Right lobe of liver (tissue), 6 donors: ENCODE measurements at regions not wholly inside any gene's neighbourhood (a gene's known extent, or its start where the extent isn't known, plus 50 kb on each side); places are given as distances from the start of the nearest gene placed in this dataset.

ENCODE experiments used
- ATAC-seq, 4 donors: fragments of 200-7000 bp; cut with Tn5 transposase; one replicate each; pipeline ENCODE4 v1.9.1; 2020; ENCODE audit warnings: mild to moderate bottlenecking in 4 of 4, moderate library complexity in 4 of 4
- DNase-seq, 3 donors: peaks; one replicate each; pipeline ENCODE4 v3.0.0-alpha.2; 2020
- H3K27ac ChIP-seq, 3 donors: fragments of 200-600 bp; one replicate each; pipeline ENCODE4 v1.8.0; 2022
- H3K27me3 ChIP-seq, 2 donors: fragments of 200-600 bp; one replicate each; pipeline ENCODE4 v1.8.0; 2022
- H3K36me3 ChIP-seq, 4 donors: fragments of 200-600 bp; sonication (generic) in 1 of 4; one replicate each; pipeline versions ENCODE4 v1.5.1 to v1.8.0; 2017 to 2022; ENCODE audit warnings: control low read depth in 1 of 4
- H3K4me1 ChIP-seq, 4 donors: fragments of 200-600 bp; sonication (generic) in 1 of 4; one replicate each; pipeline versions ENCODE4 v1.5.1 to v1.8.0; 2017 to 2022; ENCODE audit warnings: control low read depth in 1 of 4
- H3K4me3 ChIP-seq, 3 donors: fragments of 200-600 bp; one replicate each; pipeline ENCODE4 v1.8.0; 2022
- H3K9me3 ChIP-seq, 4 donors: fragments of 200-600 bp; sonication (generic) in 1 of 4; one replicate each; pipeline versions ENCODE4 v1.5.1 to v1.8.0; 2017 to 2022; ENCODE audit warnings: control low read depth in 1 of 4
- CTCF ChIP-seq, 4 donors: fragments of 200-600 bp in 3 of 4; fragments of 450-650 bp in 1 of 4; IDR thresholded peaks; one replicate each; pipeline versions ENCODE4 v1.5.1 to v1.8.0; 2016 to 2022; ENCODE audit warnings: antibody characterized with exemption in 4 of 4, mild to moderate bottlenecking in 2 of 4
- POLR2A ChIP-seq: fragments of 450-650 bp; IDR thresholded peaks from one replicate; pipeline ENCODE4 v1.6.1; 2017; ENCODE audit warnings: antibody characterized with exemption, mild to moderate bottlenecking
- WGBS: methylation state at CpG from one replicate; pipeline ENCODE4 v1.1.6; 2018; ENCODE audit warnings: low coverage, low lambda C conversion rate; ENCODE audit not compliant: insufficient coverage; ENCODE audit errors: missing lambda C conversion rate; 5-methylcytosine and 5-hydroxymethylcytosine counted together
- intact Hi-C, 2 donors: fragments of 100-400 bp; cut with DNase I; formaldehyde crosslinking; loops; one replicate each; pipeline versions ENCODE4 v1.11.2 to v1.14.1; 2022
- donor health status: DM: no; HTN: yes; CAD: no.
- donor health status: DM: no; HTN: no; CAD: no.
- donor health status: DM: no; HTN: no; CAD: no.
- donor health status: DM: no; HTN: yes; CAD: no.
- donor health status: DM: no; HTN: yes; CAD: no.

GRCh38 chr16:86898386-86898785 lies 320.0 kb downstream of the FOXL1 start:
- Histone ChIP-seq H3K9me3 (no peaks in the 10 kb centered on the region), H3K4me1 (no peaks in the 10 kb centered on the region), H3K4me3 (no peak overlapping the region), H3K27ac (no peak overlapping the region), H3K36me3 (no peaks in the 10 kb centered on the region), H3K27me3 (no peaks in the 10 kb centered on the region)
- DNase-seq: no peak
- TF ChIP-seq POLR2A (no peak), CTCF (IDR thresholded peaks at IDR 0.05) (no peak)
- ATAC-seq: no peak
- 0% methylated on average over 1 of the region's 5 CpGs for WGBS
- intact Hi-C loops: no loop called here

GRCh38 chr16:86899151-86899550 lies 320.8 kb downstream of the FOXL1 start:
- intact Hi-C loops: no loop called here
- H3K4me1 ChIP-seq: no peaks in the 10 kb centered on the region
- no peak overlapping the region for H3K27ac ChIP-seq
- WGBS: 80% methylated on average over 1 of the region's 6 CpGs
- H3K36me3 ChIP-seq: no peaks in the 10 kb centered on the region
- no peaks in the 10 kb centered on the region for H3K27me3 ChIP-seq
- ATAC-seq (no peak), DNase-seq (no peak)
- H3K9me3 ChIP-seq: no peaks in the 10 kb centered on the region
- H3K4me3 ChIP-seq: no peak overlapping the region
- TF ChIP-seq CTCF (IDR thresholded peaks at IDR 0.05): no peak
- no peak for TF ChIP-seq POLR2A

GRCh38 chr16:86899757-86900156 lies 321.4 kb downstream of the FOXL1 start:
- no peaks in the 10 kb centered on the region for H3K4me1 ChIP-seq
- intact Hi-C loops: no loop called here
- WGBS: 62% methylated on average over 3 of the region's 4 CpGs
- ATAC-seq: no peak
- TF ChIP-seq POLR2A (no peak), CTCF (IDR thresholded peaks at IDR 0.05) (no peak)
- H3K9me3 ChIP-seq: no peaks in the 10 kb centered on the region
- no peak overlapping the region for H3K27ac ChIP-seq
- H3K27me3 ChIP-seq: no peaks in the 10 kb centered on the region
- no peak for DNase-seq
- H3K36me3 ChIP-seq: no peaks in the 10 kb centered on the region
- H3K4me3 ChIP-seq: no peak overlapping the region

- Histone ChIP-seq H3K27me3 (no peaks in the 10 kb centered on the region), H3K27ac (no peak overlapping the region), H3K36me3 (no peaks in the 10 kb centered on the region), H3K9me3 (no peaks in the 10 kb centered on the region), H3K4me1 (no peaks in the 10 kb centered on the region), H3K4me3 (no peak overlapping the region)
- TF ChIP-seq POLR2A (no peak), CTCF (IDR thresholded peaks at IDR 0.05) (no peak)
- intact Hi-C loops: no loop called here
- DNase-seq: no peak
- no peak for ATAC-seq
- 41% methylated on average over 5 of the region's 6 CpGs for WGBS
Observed at GRCh38 chr16:86901483-86901882, 323.1 kb downstream of the FOXL1 start.

GRCh38 chr16:86902656-86903001 lies 324.3 kb downstream of the FOXL1 start:
- WGBS: 54% methylated on average over 4 of the region's 4 CpGs
- Histone ChIP-seq H3K27me3 (no peaks in the 10 kb centered on the region), H3K9me3 (no peaks in the 10 kb centered on the region), H3K4me3 (no peak overlapping the region), H3K36me3 (no peaks in the 10 kb centered on the region), H3K27ac (no peak overlapping the region), H3K4me1 (no peaks in the 10 kb centered on the region)
- intact Hi-C loops: no loop called here
- no peak for ATAC-seq
- TF ChIP-seq CTCF (IDR thresholded peaks at IDR 0.05) (no peak), POLR2A (no peak)
- no peak for DNase-seq
